Breast epithelium (tissue), 4 donors: ENCODE measurements at regions not wholly inside any gene's neighbourhood (a gene's known extent, or its start where the extent isn't known, plus 50 kb on each side); places are given as distances from the start of the nearest gene placed in this dataset.

Experiments
- DNase-seq, 2 donors: peaks; one replicate each; pipeline ENCODE4 v3.0.0-alpha.2; 2019; ENCODE audit warnings: low spot score in 2 of 2
- H3K27ac ChIP-seq, 2 donors: fragments of 200-600 bp; sonication (generic) in 1 of 2; one replicate each; pipeline ENCODE4 v1.5.1; 2016 to 2019; ENCODE audit warnings: mild to moderate bottlenecking in 1 of 2
- H3K27me3 ChIP-seq, 2 donors: fragments of 200-600 bp; sonication (generic) in 1 of 2; one replicate each; pipeline versions ENCODE4 v1.5.1 to v1.6.0; 2017 to 2019; ENCODE audit warnings: control low read depth in 1 of 2, mild to moderate bottlenecking in 1 of 2
- H3K36me3 ChIP-seq: fragments of 200-600 bp; one replicate; pipeline ENCODE4 v1.5.1; 2019
- H3K4me1 ChIP-seq, 2 donors: fragments of 200-600 bp; sonication (generic); one replicate each; pipeline ENCODE4 v1.5.1; 2016 to 2019; ENCODE audit warnings: control low read depth in 1 of 2
- H3K4me3 ChIP-seq, 3 donors: fragments of 200-600 bp; sonication (generic); 1 replicate in 2 of 3; 2 replicates in 1 of 3; pipeline ENCODE4 v1.5.1; 2016 to 2019; ENCODE audit warnings: mild to moderate bottlenecking in 3 of 3, moderate library complexity in 2 of 3
- H3K9me3 ChIP-seq, 2 donors: fragments of 200-600 bp; sonication (generic) in 1 of 2; one replicate each; pipeline ENCODE4 v1.5.1; 2016 to 2019; ENCODE audit warnings: control low read depth in 1 of 2
- CTCF ChIP-seq, 3 donors: fragments of 450-650 bp; IDR thresholded peaks; one replicate each; pipeline ENCODE4 v1.5.1; 2016 to 2017; ENCODE audit warnings: antibody characterized with exemption in 3 of 3, mild to moderate bottlenecking in 3 of 3, moderate library complexity in 3 of 3
- POLR2A ChIP-seq: fragments of 450-650 bp; IDR thresholded peaks from one replicate; pipeline ENCODE4 v1.6.1; 2016; ENCODE audit warnings: antibody characterized with exemption, mild to moderate bottlenecking, moderate library complexity
- POLR2AphosphoS5 ChIP-seq, 3 donors: sonication (generic); formaldehyde crosslinking; IDR thresholded peaks; one replicate each; pipeline ENCODE4 v1.6.1; 2017; ENCODE audit warnings: antibody characterized with exemption in 3 of 3
- intact Hi-C: fragments of 100-400 bp; cut with DNase I; formaldehyde crosslinking; loops from one replicate; pipeline ENCODE4 v1.15.1; 2023; ENCODE audit warnings: low total_unique reads

GRCh38 chr7:110209884-110210283 lies 881.0 kb upstream of the LRRN3 start:
- TF ChIP-seq POLR2AphosphoS5 (IDR thresholded peaks at IDR 0.05): no peak
- no peak for TF ChIP-seq POLR2A
- no peak for TF ChIP-seq CTCF (IDR thresholded peaks at IDR 0.05)
- intact Hi-C loops: no loop called here
- no peaks in the 10 kb centered on the region for H3K4me1 ChIP-seq

GRCh38 chr7:110210941-110211608 lies 879.9 kb upstream of the LRRN3 start:
- Histone ChIP-seq H3K27me3 (no peaks in the 10 kb centered on the region), H3K4me3 (no peak overlapping the region), H3K9me3 (no peaks in the 10 kb centered on the region), H3K36me3 (no peaks in the 10 kb centered on the region), H3K4me1 (no peaks in the 10 kb centered on the region), H3K27ac (no peak overlapping the region)
- no peak for DNase-seq
- TF ChIP-seq POLR2A: no peak
- TF ChIP-seq CTCF (IDR thresholded peaks at IDR 0.05): no peak
- TF ChIP-seq POLR2AphosphoS5 (IDR thresholded peaks at IDR 0.05): no peak
- intact Hi-C loops: no loop called here

More at GRCh38 chr7:110209884-110210283, 881.0 kb upstream of the LRRN3 start:
- Histone ChIP-seq H3K27me3 (no peaks in the 10 kb centered on the region), H3K27ac (no peak overlapping the region), H3K4me3 (no peak overlapping the region), H3K36me3 (no peaks in the 10 kb centered on the region), H3K9me3 (no peaks in the 10 kb centered on the region)
- DNase-seq: no peak

GRCh38 chr7:110224643-110225042 lies 866.3 kb upstream of the LRRN3 start:
- no peak overlapping the region for H3K4me3 ChIP-seq
- intact Hi-C loops: no loop called here
- H3K4me1 ChIP-seq: no peaks in the 10 kb centered on the region
- no peaks in the 10 kb centered on the region for H3K27me3 ChIP-seq
- no peaks in the 10 kb centered on the region for H3K9me3 ChIP-seq
- no peaks in the 10 kb centered on the region for H3K36me3 ChIP-seq
- TF ChIP-seq CTCF (IDR thresholded peaks at IDR 0.05): no peak
- no peak for TF ChIP-seq POLR2A
- no peak for TF ChIP-seq POLR2AphosphoS5 (IDR thresholded peaks at IDR 0.05)
- DNase-seq: no peak
- no peak overlapping the region for H3K27ac ChIP-seq

- Histone ChIP-seq H3K9me3 (no peaks in the 10 kb centered on the region), H3K27ac (no peak overlapping the region), H3K4me3 (no peak overlapping the region), H3K27me3 (no peaks in the 10 kb centered on the region), H3K36me3 (no peaks in the 10 kb centered on the region), H3K4me1 (no peaks in the 10 kb centered on the region)
- no peak for DNase-seq
- intact Hi-C loops: no loop called here
- TF ChIP-seq POLR2AphosphoS5 (IDR thresholded peaks at IDR 0.05) (no peak), CTCF (IDR thresholded peaks at IDR 0.05) (no peak), POLR2A (no peak)
These were observed 844.8 kb upstream of the LRRN3 start for GRCh38 chr7:110246118-110246517.

- Histone ChIP-seq H3K36me3 (no peaks in the 10 kb centered on the region), H3K9me3 (no peaks in the 10 kb centered on the region), H3K4me3 (no peak overlapping the region), H3K4me1 (no peaks in the 10 kb centered on the region), H3K27ac (no peak overlapping the region), H3K27me3 (no peaks in the 10 kb centered on the region)
- TF ChIP-seq POLR2AphosphoS5 (IDR thresholded peaks at IDR 0.05) (no peak), CTCF (IDR thresholded peaks at IDR 0.05) (no peak), POLR2A (no peak)
- intact Hi-C loops: no loop called here
- no peak for DNase-seq
These were observed 837.8 kb upstream of the LRRN3 start for GRCh38 chr7:110253093-110253492.
